Stomach (tissue), 4 donors: ENCODE measurements at regions not wholly inside any gene's neighbourhood (a gene's known extent, or its start where the extent isn't known, plus 50 kb on each side); places are given as distances from the start of the nearest gene placed in this dataset.

Experiments used
- POLR2A ChIP-seq, 4 donors: fragments of 450-650 bp; IDR thresholded peaks; one replicate each; pipeline ENCODE4 v1.6.1; 2016; ENCODE audit warnings: antibody characterized with exemption in 4 of 4, control low read depth in 2 of 4, mild to moderate bottlenecking in 1 of 4, moderate library complexity in 1 of 4
- POLR2AphosphoS5 ChIP-seq, 3 donors: sonication (generic); formaldehyde crosslinking; IDR thresholded peaks; one replicate each; pipeline ENCODE4 v1.6.1; 2016; ENCODE audit warnings: antibody characterized with exemption in 3 of 3
- TF ChIP-seq, protein P1 (sequence below), 7 experiments: fragments of 450-650 bp in 4 of 7; fragments of 200-600 bp in 3 of 7; sonication (generic) in 3 of 7; IDR thresholded peaks; one replicate each; pipeline ENCODE4 v1.5.1; 2016 to 2019; ENCODE audit warnings: antibody characterized with exemption in 7 of 7, control low read depth in 2 of 7, mild to moderate bottlenecking in 1 of 7

DNA sequence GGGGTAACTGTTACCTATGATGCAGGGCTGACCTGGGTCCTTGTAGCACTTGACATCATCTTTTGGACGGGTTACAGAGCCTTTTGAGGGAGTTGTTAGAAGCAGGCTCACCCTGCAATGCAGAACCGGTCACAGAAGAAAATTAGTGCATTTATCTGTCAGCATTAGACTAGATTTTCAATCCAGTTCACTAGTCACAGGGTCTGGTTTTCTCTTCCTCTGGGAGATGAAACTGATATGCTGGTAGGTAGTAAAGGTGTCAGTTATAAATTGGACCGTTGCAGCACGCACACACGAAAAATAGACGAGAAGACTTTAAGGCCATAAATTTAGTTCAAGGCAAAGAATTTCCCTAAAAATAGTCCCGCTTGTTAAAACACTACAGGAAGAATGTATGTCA is 532.3 kb upstream of the ATP11B start:
- TF ChIP-seq, protein P1, sequence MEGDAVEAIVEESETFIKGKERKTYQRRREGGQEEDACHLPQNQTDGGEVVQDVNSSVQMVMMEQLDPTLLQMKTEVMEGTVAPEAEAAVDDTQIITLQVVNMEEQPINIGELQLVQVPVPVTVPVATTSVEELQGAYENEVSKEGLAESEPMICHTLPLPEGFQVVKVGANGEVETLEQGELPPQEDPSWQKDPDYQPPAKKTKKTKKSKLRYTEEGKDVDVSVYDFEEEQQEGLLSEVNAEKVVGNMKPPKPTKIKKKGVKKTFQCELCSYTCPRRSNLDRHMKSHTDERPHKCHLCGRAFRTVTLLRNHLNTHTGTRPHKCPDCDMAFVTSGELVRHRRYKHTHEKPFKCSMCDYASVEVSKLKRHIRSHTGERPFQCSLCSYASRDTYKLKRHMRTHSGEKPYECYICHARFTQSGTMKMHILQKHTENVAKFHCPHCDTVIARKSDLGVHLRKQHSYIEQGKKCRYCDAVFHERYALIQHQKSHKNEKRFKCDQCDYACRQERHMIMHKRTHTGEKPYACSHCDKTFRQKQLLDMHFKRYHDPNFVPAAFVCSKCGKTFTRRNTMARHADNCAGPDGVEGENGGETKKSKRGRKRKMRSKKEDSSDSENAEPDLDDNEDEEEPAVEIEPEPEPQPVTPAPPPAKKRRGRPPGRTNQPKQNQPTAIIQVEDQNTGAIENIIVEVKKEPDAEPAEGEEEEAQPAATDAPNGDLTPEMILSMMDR (IDR thresholded peaks at IDR 0.05) = no peak
- no peak for TF ChIP-seq POLR2AphosphoS5 (IDR thresholded peaks at IDR 0.05)
- no peak for TF ChIP-seq POLR2A (IDR thresholded peaks at IDR 0.05)
